ENCODE measurements at regions not wholly inside any gene's neighbourhood (a gene's known extent, or its start where the extent isn't known, plus 50 kb on each side); places are given as distances from the start of the nearest gene placed in this dataset.

GRCh38 chr5:10036136-10036815 lies 213.4 kb downstream of the ATPSCKMT start:
- Histone ChIP-seq H3K27ac (ENCODE audit: insufficient read length, low read depth, low read length) (no peak overlapping the region), H3K79me2 (ENCODE audit: insufficient read depth, low read length) (no peaks in the 10 kb centered on the region), H4K20me1 (ENCODE audit: control insufficient read depth, insufficient read depth, insufficient read length) (no peaks in the 10 kb centered on the region), H3K27me3 (ENCODE audit: insufficient read depth, low read length) (no peaks in the 10 kb centered on the region), H4K91ac (ENCODE audit: insufficient read length, low read depth, low read length) (no peak overlapping the region), H2BK20ac (ENCODE audit: low read depth, low read length, poor library complexity, severe bottlenecking) (no peak overlapping the region), H3K4ac (ENCODE audit: low read depth, low read length) (no peak overlapping the region), H3K56ac (ENCODE audit: insufficient read length, low read depth, low read length) (no peak overlapping the region), H3T11ph (ENCODE audit: low read length) (no peak overlapping the region), H2AFZ (ENCODE audit: low read length) (no peak overlapping the region), H3K4me2 (ENCODE audit: insufficient read depth, insufficient read length, low read length) (no peak overlapping the region), H2BK15ac (ENCODE audit: low read depth, low read length) (no peak overlapping the region), H3K18ac (ENCODE audit: insufficient read length, low read depth, low read length) (no peak overlapping the region), H3K79me1 (ENCODE audit: insufficient read depth, low read depth, low read length, poor library complexity, severe bottlenecking) (no peaks in the 10 kb centered on the region), H3K9me3 (ENCODE audit: control insufficient read depth, low read depth, low read length) (no peaks in the 10 kb centered on the region), H3K14ac (ENCODE audit: insufficient read depth, low read length) (no peak overlapping the region), H3K9ac (ENCODE audit: extremely low read depth, insufficient read length, low read length) (no peak overlapping the region), H3K23me2 (ENCODE audit: insufficient read length, low read depth, low read length, poor library complexity, severe bottlenecking) (no peaks in the 10 kb centered on the region), H4K5ac (ENCODE audit: insufficient read length, low read depth, low read length) (no peak overlapping the region), H2BK120ac (ENCODE audit: low read depth, low read length, poor library complexity, severe bottlenecking) (no peak overlapping the region), H4K8ac (replicated peaks; ENCODE audit: insufficient read length, low read depth, low read length) (no peak overlapping the region), H2BK5ac (ENCODE audit: insufficient read length, low read length) (no peak overlapping the region), H3K4me1 (ENCODE audit: insufficient read depth, low read length) (no peaks in the 10 kb centered on the region), H2AK5ac (ENCODE audit: insufficient read length, low read length) (no peak overlapping the region), H3K23ac (ENCODE audit: insufficient read length, low read depth, low read length) (no peak overlapping the region), H2BK12ac (ENCODE audit: insufficient read length, low read depth, low read length) (no peak overlapping the region)
- TF ChIP-seq CTCF (conservative IDR thresholded peaks at IDR 0.05), result no peak
- WGBS (ENCODE audit: extremely low coverage, insufficient read length, low lambda C conversion rate), result no CpG with 5 or more reads among the region's 3 CpGs
- Mint-ChIP-seq H3K4me1 (peaks cover 13 to 19% of the 10 kb centered on the region in 2 experiments), H3K27me3 (ENCODE audit: low read depth) (no peaks in the 10 kb centered on the region; the same call in none of the 2 replicates), H3K4me3 (no peak overlapping the region), H3K27ac (no peak overlapping the region), H3K36me3 (ENCODE audit: insufficient read depth in 1 of 3, low read depth in 3 of 3) (peaks cover 0 to 4% (median 0%) of the 10 kb centered on the region in 3 experiments; a peak in 3 of 7 replicates), H3K9me3 (peaks cover 1 to 5% of the 10 kb centered on the region in 2 experiments; a peak in 4 of 5 replicates)
- DNase-seq, result no peak
